Stimulated activated naive B cell treated with anti-CD40 and anti-IgM and Interleukin-4, amounts not matched to agents 10 μg/mL and 1 μg/mL and 100 μg/mL, for 72 hours (primary cell): ENCODE measurements at regions not wholly inside any gene's neighbourhood (a gene's known extent, or its start where the extent isn't known, plus 50 kb on each side); places are given as distances from the start of the nearest gene placed in this dataset.
"Not testable (repeated sequence)": the region's sequence is repeated elsewhere in the genome, so short reads cannot be mapped to it uniquely, and the experiment has no call there.

ENCODE experiments used
- ATAC-seq, 2 donors: fragments of 150-1000 bp; cut with Tn5 transposase; replicated peaks; 2 replicates each; pipeline ENCODE4 v1.10.0; 2021; ENCODE audit warnings: moderate library complexity in 1 of 2
- DNase-seq: peaks from one replicate; pipeline ENCODE4 v3.0.0; 2021
- H3K27ac Mint-ChIP-seq: one replicate; pipeline ENCODE4 v1.8.0; 2022; ENCODE audit warnings: mild to moderate bottlenecking, mixed read lengths
- H3K27me3 Mint-ChIP-seq, 2 donors: one replicate each; pipeline ENCODE4 v1.8.0; 2022; ENCODE audit warnings: mixed read lengths in 2 of 2
- H3K36me3 Mint-ChIP-seq, 2 donors: one replicate each; pipeline ENCODE4 v1.8.0; 2022; ENCODE audit warnings: mixed read lengths in 2 of 2, mild to moderate bottlenecking in 1 of 2
- H3K4me1 Mint-ChIP-seq, 2 donors: one replicate each; pipeline ENCODE4 v1.8.0; 2022; ENCODE audit warnings: mixed read lengths in 2 of 2, mild to moderate bottlenecking in 1 of 2
- H3K4me3 Mint-ChIP-seq, 2 donors: one replicate each; pipeline ENCODE4 v1.8.0; 2022; ENCODE audit warnings: mild to moderate bottlenecking in 2 of 2, mixed read lengths in 2 of 2, moderate library complexity in 1 of 2
- H3K9me3 Mint-ChIP-seq, 2 donors: one replicate each; pipeline ENCODE4 v1.8.0; 2022; ENCODE audit warnings: mixed read lengths in 2 of 2, mild to moderate bottlenecking in 1 of 2

DNA sequence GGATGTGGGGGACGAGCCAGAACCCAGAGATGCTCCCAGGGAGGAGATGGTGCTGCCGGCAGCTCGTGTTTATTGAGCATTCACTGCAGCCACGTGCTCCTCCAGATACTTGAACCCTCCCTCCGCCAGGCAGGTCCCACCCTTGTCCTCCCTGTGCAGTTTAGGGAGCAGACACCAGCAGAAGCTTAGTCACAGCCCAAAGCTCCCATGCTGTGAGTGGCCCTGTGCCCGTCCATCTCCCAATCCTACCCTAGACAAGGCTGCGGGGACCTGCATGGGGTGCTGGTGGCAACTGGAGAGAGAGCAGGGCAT lies 176.5 kb upstream of the COPS8 start:
- H3K4me3 Mint-ChIP-seq, result no peak overlapping the region
- H3K27ac Mint-ChIP-seq, result no peak overlapping the region
- no peak for DNase-seq
- no peak for ATAC-seq
- H3K36me3 Mint-ChIP-seq, result no peaks in the 10 kb centered on the region
- H3K9me3 Mint-ChIP-seq, result no peaks in the 10 kb centered on the region
- no peaks in the 10 kb centered on the region for H3K4me1 Mint-ChIP-seq
- peaks cover 5 to 24% of the 10 kb centered on the region in 2 donors for H3K27me3 Mint-ChIP-seq

DNA sequence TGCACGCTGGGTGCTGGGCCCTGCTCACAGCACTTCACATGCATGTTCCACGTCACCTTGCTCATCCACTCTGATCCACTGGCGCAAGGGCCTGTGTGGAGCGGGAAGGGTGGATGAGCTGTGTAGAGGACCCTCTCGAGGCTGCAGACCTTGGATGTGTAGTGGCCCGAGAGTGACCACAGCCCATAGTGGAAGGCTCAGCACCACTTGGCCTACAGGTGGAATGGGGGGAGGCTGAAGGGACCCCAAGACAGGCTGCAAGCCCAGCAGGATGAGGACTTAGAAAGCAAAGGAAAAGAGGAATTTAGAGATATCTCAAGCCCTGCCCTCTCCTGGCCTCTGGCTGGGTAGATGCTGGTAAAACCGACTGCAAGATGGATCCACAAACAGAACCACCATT lies 175.9 kb upstream of the COPS8 start:
- Mint-ChIP-seq H3K4me1 (no peaks in the 10 kb centered on the region), H3K27ac (no peak overlapping the region), H3K9me3 (no peaks in the 10 kb centered on the region), H3K27me3 (peaks cover 5 to 21% of the 10 kb centered on the region in 2 donors), H3K4me3 (no peak overlapping the region), H3K36me3 (no peaks in the 10 kb centered on the region)
- no peak for DNase-seq
- no peak for ATAC-seq

DNA sequence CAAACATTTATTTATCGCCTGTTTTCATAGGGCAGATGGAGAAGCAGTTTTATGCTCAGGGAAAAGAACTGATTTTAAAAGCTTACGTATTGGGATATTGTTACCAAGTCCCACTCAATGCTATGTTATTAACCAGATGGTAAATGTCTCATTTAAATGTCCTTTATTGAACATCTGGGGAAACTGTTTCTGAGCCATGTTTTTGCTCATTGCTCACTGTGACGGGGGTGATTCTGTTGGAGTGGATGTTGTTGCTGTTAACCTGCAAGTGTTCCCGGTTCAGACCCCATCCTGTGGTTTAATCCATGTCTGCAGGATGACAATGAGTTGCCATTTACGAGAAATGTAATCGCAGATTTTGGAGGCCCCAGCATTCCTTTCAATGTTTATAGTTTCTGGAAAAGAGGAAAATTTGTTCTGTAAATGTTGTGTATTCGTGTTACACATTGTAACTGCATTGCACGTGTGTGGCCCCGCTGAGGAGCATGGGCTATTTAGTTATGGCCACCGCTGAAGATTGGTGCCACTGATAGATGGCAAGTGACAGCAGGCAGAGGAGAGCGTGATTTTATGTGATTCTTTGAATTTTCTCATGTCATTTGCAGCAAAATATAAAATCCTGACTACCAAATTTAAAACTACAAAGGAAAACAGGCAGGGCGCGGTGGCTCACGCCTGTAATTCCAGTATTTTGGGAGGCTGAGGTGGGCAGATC lies 174.8 kb upstream of the COPS8 start:
- Mint-ChIP-seq H3K36me3 (no peaks in the 10 kb centered on the region), H3K4me3 (no peak overlapping the region), H3K9me3 (no peaks in the 10 kb centered on the region), H3K27ac (no peak overlapping the region), H3K27me3 (peaks cover 5 to 23% of the 10 kb centered on the region in 2 donors), H3K4me1 (no peaks in the 10 kb centered on the region)
- no peak for ATAC-seq
- DNase-seq, result no peak

DNA sequence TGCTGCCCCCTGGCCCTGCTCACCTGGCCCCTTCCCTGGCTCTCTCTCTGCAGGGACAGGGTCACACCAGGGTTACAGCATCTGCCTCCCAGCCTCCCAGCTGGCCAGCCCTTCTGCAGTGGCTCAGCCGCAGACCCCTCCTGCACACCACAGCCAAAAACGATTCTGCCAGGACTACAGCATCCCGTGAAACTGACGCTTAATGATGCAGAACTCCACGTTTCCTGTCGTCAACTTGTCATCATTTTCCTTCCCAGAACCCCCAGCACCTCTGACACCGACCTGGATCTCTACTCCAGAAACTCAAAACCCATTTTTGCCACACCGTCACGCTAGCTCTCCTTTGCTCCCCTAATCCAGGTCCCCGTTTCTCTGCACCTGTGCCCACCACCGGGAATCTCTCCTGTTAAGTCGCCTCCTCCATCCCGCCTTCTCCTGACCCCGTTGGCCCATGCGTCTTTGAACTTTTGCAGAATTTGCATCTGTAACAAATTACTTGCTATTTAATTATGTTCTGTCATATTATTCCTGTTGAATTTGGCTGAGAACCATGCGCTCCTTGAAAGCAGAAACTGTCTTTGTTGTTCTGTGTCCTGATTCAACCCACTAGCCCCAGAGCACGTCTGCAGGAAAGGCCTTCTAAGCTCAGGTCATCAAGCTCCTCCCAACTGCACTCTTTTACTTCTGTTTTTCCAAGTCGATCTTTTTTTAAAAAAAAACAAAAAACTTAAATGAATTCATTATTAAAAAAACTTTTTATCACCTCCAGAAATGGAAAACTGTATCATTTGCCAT lies 173.2 kb upstream of the COPS8 start:
- no peak for DNase-seq
- Mint-ChIP-seq H3K4me1 (no peaks in the 10 kb centered on the region), H3K4me3 (no peak overlapping the region), H3K36me3 (no peaks in the 10 kb centered on the region), H3K27me3 (peaks cover 5 to 23% of the 10 kb centered on the region in 2 donors), H3K27ac (no peak overlapping the region), H3K9me3 (no peaks in the 10 kb centered on the region)
- ATAC-seq, result no peak

DNA sequence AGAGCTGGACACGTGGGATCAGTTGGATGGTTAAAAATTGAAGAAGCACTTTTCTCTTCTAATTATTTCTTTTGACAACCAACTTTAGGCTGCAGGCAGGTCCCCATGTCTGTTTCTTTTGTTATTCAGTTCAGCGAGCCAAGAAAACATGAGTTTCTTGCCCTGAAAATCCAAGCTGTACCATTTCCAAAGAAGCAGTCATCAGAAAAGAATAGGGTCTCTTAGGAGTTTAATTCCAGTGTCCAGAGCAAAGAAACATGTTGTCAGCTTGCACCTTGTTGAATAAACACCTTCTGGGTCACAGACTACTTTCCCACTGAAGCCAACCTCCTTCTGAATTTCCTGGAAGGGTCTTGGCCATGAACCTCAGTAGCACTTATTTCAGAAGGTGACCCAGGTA lies 170.5 kb upstream of the COPS8 start:
- H3K27me3 Mint-ChIP-seq, result peaks cover 11 to 23% of the 10 kb centered on the region in 2 donors
- H3K4me1 Mint-ChIP-seq, result no peaks in the 10 kb centered on the region

DNA sequence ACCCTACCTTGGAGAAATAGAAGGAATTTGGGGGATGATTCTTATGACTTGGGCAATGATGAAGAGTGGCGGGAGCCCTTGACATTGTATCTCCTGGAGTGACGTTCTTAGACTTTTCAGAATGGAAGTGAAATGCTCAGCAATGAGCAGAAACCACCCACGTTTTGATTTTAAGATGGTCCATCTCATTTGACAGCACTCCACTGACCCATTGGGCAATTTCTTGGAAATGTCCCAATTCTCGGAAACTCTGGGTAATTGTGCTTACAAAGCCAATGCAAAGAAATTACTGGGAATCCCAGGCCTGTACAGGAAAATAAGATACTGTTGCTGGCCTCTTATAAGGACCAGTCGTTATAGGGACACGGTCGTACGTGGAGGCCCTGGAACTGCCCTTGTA lies 170.0 kb upstream of the COPS8 start:
- peaks cover 13 to 27% of the 10 kb centered on the region in 2 donors for H3K27me3 Mint-ChIP-seq
- H3K9me3 Mint-ChIP-seq, result no peaks in the 10 kb centered on the region
- H3K4me3 Mint-ChIP-seq, result no peak overlapping the region
- no peak for DNase-seq
- no peak for ATAC-seq
- no peaks in the 10 kb centered on the region for H3K4me1 Mint-ChIP-seq
- H3K27ac Mint-ChIP-seq, result no peak overlapping the region
- H3K36me3 Mint-ChIP-seq, result no peaks in the 10 kb centered on the region

More for the DNA sequence above, 170.5 kb upstream of the COPS8 start:
- no peak overlapping the region for H3K27ac Mint-ChIP-seq
- no peaks in the 10 kb centered on the region for H3K9me3 Mint-ChIP-seq
- no peaks in the 10 kb centered on the region for H3K36me3 Mint-ChIP-seq
- H3K4me3 Mint-ChIP-seq, result no peak overlapping the region
- no peak for ATAC-seq
- DNase-seq, result no peak

DNA sequence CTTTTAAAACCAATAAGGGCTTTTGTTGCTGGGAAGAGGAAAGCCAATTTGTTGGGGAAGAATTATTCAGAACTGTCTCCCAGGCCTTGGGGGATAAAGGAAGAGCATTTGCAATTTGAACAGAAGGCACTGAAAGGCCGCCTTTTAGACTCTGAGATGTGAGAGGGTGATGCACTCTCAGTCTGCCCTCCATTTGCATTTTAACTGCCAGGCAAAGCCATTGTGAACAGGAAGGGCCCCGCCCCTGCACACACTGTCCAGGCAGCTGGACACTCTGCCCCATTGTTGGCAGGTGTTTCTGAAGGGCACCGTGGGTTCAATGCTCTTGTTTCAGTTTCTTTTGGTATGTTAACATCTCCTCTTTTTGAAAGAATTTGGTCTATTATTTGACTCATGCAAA lies 169.5 kb upstream of the COPS8 start:
- Mint-ChIP-seq H3K36me3 (no peaks in the 10 kb centered on the region), H3K4me1 (no peaks in the 10 kb centered on the region), H3K9me3 (no peaks in the 10 kb centered on the region), H3K4me3 (no peak overlapping the region), H3K27ac (no peak overlapping the region), H3K27me3 (peaks cover 14 to 24% of the 10 kb centered on the region in 2 donors)
- ATAC-seq (no peak), DNase-seq (no peak)

DNA sequence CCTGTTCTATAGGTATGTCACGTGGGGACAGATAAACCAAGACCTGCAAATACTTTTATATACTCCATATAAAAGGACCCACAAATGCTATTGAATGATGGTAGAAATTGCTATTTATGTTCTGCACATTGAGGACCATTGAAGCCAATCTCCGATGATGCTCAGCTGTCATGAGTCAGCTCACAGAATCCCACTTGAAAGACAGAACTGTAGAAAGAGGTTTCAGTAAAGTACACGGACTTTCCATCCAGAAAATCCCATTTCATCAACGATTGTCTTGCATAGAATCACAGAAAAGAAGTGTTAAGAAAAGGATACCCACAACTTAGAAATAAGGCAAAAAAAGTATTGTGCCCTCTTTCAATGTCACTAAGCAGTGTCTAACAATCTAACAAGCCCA lies 169.0 kb upstream of the COPS8 start:
- DNase-seq, result no peak
- no peak overlapping the region for H3K27ac Mint-ChIP-seq
- peaks cover 14 to 21% of the 10 kb centered on the region in 2 donors for H3K27me3 Mint-ChIP-seq
- no peak for ATAC-seq
- no peaks in the 10 kb centered on the region for H3K9me3 Mint-ChIP-seq
- H3K4me1 Mint-ChIP-seq, result no peaks in the 10 kb centered on the region
- no peaks in the 10 kb centered on the region for H3K36me3 Mint-ChIP-seq
- no peak overlapping the region for H3K4me3 Mint-ChIP-seq

DNA sequence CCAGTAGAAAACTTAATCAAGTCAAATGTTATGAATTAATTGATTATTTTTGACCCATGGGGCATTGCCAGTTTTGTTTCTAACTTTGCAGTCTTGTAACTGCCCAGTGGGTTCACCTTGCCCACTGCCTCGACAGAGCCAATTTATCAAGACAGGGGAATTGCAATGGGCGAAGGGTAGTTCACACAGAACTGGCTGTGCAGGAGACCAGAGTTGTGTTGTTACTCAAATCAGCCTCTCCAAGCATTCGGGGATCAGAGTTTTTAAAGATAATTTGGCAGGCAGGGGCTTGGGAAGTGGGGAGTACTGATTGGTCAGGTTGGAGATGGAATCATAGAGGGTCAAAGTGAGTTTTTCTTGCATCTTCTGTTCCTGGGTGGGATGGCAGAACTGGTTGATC lies 168.5 kb upstream of the COPS8 start:
- H3K27me3 Mint-ChIP-seq, result peaks cover 14 to 21% of the 10 kb centered on the region in 2 donors
- no peaks in the 10 kb centered on the region for H3K4me1 Mint-ChIP-seq
- H3K9me3 Mint-ChIP-seq, result no peaks in the 10 kb centered on the region
- ATAC-seq (no peak), DNase-seq (no peak)
- no peak overlapping the region for H3K4me3 Mint-ChIP-seq
- H3K27ac Mint-ChIP-seq, result no peak overlapping the region
- H3K36me3 Mint-ChIP-seq, result no peaks in the 10 kb centered on the region

DNA sequence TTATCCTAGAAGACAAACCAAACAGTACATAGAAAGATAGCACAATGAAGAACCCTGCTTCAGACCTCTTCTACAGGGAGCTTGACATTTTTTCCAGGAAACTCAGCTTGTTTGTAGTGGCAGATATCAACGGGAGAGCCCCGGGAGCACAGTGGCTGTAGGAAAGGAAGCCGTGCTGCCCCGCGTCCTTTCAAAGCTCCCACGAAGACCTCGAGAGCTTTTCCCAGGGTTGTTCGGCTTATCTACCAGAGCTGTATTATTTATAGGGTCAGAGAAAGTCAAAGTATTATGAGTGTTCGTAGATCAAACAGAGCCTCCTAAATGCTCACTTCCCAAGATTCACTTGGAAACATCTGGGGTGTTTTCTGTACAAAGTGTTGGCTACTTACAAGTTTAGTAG lies 167.1 kb upstream of the COPS8 start:
- H3K9me3 Mint-ChIP-seq, result no peaks in the 10 kb centered on the region
- no peaks in the 10 kb centered on the region for H3K36me3 Mint-ChIP-seq
- no peak overlapping the region for H3K4me3 Mint-ChIP-seq
- peaks cover 9 to 11% of the 10 kb centered on the region in 2 donors for H3K27me3 Mint-ChIP-seq
- H3K4me1 Mint-ChIP-seq, result no peaks in the 10 kb centered on the region
- no peak for ATAC-seq
- no peak overlapping the region for H3K27ac Mint-ChIP-seq
- no peak for DNase-seq

DNA sequence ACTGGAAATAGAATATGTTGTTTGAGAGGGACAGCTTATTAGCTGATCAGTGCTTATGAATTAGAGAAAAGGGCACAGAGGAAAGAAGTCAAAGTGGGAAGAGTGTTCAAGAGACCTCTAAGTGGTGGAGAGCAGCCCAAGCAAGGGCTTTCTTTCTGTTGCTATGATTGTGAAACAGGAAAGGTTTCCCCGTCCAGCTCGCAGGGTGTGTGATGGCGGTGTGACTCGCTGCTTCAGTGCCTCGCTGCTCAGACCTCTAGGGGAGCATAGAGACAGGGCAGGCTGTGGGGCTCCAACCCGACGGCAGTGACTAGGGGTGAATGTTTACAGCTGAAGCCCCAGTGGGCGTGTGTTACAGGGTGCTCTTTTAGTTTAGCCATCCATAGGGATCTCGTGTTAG lies 166.5 kb upstream of the COPS8 start:
- ATAC-seq (no peak), DNase-seq (no peak)
- Mint-ChIP-seq H3K36me3 (no peaks in the 10 kb centered on the region), H3K4me3 (no peak overlapping the region), H3K27me3 (peaks cover 9 to 11% of the 10 kb centered on the region in 2 donors), H3K4me1 (no peaks in the 10 kb centered on the region), H3K9me3 (no peaks in the 10 kb centered on the region), H3K27ac (no peak overlapping the region)

DNA sequence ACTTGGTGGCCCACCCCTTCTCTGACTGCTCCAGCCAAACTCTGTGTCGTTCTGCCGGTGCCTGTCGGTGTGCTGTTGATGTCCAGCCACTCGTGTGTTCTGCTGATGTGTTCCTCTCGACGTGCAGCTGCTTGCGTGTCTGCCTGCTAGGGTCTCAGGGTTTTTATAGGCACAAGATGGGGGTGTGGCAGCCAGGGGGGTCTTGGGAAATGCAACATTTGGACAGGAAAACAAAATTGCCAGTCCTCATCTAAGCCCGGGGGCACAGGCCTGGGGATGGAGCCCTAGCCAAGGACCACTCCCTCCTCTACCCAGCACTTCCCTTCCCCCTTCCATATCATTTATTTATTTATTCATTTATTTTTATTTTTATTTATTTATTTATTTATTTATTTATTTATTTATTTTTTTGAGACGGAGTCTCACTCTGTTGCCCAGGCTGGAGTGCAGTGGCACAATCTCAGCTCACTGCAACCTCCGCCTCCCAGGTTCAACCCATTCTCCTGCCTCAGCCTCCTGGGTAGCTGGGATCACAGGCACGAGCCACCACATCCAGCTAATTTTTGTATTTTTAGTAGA lies 165.8 kb upstream of the COPS8 start:
- H3K4me1 Mint-ChIP-seq, ATAC-seq: not testable (repeated sequence)

DNA sequence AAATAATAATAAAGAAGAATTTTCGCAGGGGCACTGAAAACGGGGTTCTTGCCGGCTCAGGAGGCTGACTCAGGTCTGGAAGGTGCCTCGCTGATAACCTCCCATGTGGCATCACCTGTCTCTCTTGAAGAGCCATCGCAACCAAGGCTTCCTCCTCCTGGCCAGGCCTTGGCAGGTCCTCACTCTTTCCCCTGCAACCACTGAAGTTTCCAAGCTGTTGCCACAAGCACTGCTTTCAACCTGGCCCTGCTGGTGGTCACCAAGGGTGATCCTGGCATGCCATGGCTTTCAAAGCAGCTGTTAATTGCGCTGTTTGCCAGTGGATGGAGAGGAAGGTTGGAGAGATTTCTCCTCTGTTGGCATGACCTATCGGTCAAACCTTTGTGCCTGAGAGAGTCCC lies 163.6 kb upstream of the COPS8 start:
- peaks cover 9 to 12% of the 10 kb centered on the region in 2 donors for H3K27me3 Mint-ChIP-seq
- H3K27ac Mint-ChIP-seq, result no peak overlapping the region
- DNase-seq, result no peak
- no peaks in the 10 kb centered on the region for H3K36me3 Mint-ChIP-seq
- H3K9me3 Mint-ChIP-seq, result no peaks in the 10 kb centered on the region
- no peak overlapping the region for H3K4me3 Mint-ChIP-seq
- no peaks in the 10 kb centered on the region for H3K4me1 Mint-ChIP-seq
- no peak for ATAC-seq

More for the DNA sequence above, 165.8 kb upstream of the COPS8 start:
- not testable (repeated sequence) for H3K36me3 Mint-ChIP-seq, DNase-seq, H3K4me3 Mint-ChIP-seq, H3K27me3 Mint-ChIP-seq, H3K27ac Mint-ChIP-seq, H3K9me3 Mint-ChIP-seq

DNA sequence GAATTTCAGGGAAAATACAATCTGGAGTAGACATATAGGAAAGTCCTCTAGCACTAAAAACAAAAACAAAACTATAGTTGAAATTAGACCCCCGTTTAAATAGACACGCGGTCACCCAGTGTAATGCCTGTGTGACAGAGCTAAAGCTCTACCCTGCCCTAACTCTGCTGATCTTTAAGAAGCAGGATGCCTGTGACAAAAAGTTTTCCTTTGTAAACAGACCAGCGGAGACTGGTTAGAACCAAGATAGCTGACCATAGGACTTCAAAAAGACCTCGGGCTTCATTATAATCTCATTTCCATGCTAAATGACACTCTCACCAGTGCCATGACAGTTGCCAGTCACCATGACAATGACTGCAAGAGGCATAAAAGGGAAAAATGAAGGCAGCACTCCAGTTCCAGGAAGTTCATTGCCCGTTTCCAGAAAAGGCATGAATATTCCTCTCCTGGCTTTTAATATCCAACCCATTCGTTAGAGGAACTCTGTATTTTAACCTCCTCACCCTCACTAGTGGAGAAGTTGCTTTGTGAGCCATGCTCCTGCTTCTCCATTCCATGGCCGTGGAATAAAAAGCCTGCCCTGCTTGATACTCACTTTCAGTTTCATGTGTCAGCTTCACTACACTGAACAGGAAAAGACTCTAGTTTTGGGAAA lies 157.2 kb upstream of the COPS8 start:
- Mint-ChIP-seq H3K27me3 (peaks cover 22 to 34% of the 10 kb centered on the region in 2 donors), H3K9me3 (no peaks in the 10 kb centered on the region), H3K27ac (no peak overlapping the region), H3K36me3 (no peaks in the 10 kb centered on the region), H3K4me3 (no peak overlapping the region), H3K4me1 (no peaks in the 10 kb centered on the region)
- ATAC-seq (no peak), DNase-seq (no peak)
